GM12891 (cell line): ENCODE measurements at regions not wholly inside any gene's neighbourhood (a gene's known extent, or its start where the extent isn't known, plus 50 kb on each side); places are given as distances from the start of the nearest gene placed in this dataset.

Experiments
- PAX5 ChIP-seq: IDR thresholded peaks from 2 replicates; pipeline ENCODE4 v1.6.1; 2011; ENCODE audit warnings: low read length, moderate library complexity, mild to moderate bottlenecking; ENCODE audit not compliant: insufficient read depth, severe bottlenecking
- POLR2A ChIP-seq: IDR thresholded peaks from 2 replicates; pipeline ENCODE4 v1.6.1; 2011; ENCODE audit warnings: low read depth, low read length, control low read depth
- TAF1 ChIP-seq: IDR thresholded peaks from 2 replicates; pipeline ENCODE4 v1.6.1; 2011; ENCODE audit warnings: low read depth, low read length, control low read depth

DNA sequence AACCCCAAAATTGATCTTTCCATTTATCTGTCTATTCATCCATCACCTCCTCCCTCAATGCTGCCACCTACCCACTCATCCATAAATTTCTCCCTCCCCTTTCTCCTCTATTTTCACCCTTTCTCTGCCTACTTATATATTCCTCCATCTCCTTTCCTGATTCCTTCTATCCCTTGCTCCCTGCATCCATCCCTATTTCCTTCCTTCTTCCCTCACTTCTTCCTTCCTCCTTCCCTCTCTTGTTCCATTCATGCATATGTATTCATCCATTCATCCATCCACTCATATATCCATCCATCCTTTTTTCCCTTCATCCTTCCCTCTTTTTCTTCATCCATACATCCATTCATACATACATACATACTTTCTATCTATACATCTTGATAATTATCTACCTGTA, 76.3 kb upstream of the GGTLC1 start:
- TF ChIP-seq TAF1 (no peak), PAX5 (no peak), POLR2A (no peak)
